Suprapubic skin (tissue), 3 donors: ENCODE measurements at regions not wholly inside any gene's neighbourhood (a gene's known extent, or its start where the extent isn't known, plus 50 kb on each side); places are given as distances from the start of the nearest gene placed in this dataset.

Experiments used
- POLR2A ChIP-seq, 2 donors: fragments of 450-650 bp; IDR thresholded peaks; one replicate each; pipeline ENCODE4 v1.6.1; 2017; ENCODE audit warnings: antibody characterized with exemption in 2 of 2, mild to moderate bottlenecking in 2 of 2, moderate library complexity in 2 of 2
- TF ChIP-seq, protein P1 (sequence below), 2 donors: fragments of 200-600 bp in 1 of 2; fragments of 450-650 bp in 1 of 2; sonication (generic) in 1 of 2; IDR thresholded peaks; one replicate each; pipeline ENCODE4 v1.5.1; 2016 to 2019; ENCODE audit warnings: antibody characterized with exemption in 2 of 2, mild to moderate bottlenecking in 1 of 2, moderate library complexity in 1 of 2

DNA sequence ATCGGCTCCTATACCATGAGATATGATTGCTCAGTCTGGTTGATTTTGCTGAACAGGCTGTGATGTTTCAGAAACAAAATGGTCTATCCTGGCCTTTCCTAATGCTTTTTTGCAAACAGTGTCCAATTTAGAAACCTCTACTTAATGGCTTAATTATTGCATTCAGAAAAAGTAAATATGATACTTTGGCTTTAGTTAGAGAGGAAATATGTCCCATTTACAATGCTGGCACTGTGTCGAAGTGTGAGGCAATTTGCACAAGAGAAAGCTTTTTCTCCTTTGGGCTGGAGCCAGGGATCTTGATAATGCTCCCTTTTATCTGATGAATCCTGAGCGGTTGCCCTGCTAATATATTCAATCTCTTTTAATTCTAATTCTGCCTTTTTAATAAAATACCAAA, 418.9 kb downstream of the EPHA4 start:
- TF ChIP-seq, protein P1, sequence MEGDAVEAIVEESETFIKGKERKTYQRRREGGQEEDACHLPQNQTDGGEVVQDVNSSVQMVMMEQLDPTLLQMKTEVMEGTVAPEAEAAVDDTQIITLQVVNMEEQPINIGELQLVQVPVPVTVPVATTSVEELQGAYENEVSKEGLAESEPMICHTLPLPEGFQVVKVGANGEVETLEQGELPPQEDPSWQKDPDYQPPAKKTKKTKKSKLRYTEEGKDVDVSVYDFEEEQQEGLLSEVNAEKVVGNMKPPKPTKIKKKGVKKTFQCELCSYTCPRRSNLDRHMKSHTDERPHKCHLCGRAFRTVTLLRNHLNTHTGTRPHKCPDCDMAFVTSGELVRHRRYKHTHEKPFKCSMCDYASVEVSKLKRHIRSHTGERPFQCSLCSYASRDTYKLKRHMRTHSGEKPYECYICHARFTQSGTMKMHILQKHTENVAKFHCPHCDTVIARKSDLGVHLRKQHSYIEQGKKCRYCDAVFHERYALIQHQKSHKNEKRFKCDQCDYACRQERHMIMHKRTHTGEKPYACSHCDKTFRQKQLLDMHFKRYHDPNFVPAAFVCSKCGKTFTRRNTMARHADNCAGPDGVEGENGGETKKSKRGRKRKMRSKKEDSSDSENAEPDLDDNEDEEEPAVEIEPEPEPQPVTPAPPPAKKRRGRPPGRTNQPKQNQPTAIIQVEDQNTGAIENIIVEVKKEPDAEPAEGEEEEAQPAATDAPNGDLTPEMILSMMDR (IDR thresholded peaks at IDR 0.05), result no peak
- no peak for TF ChIP-seq POLR2A (IDR thresholded peaks at IDR 0.05)
